Prostate gland (tissue), 2 donors: ENCODE measurements at regions not wholly inside any gene's neighbourhood (a gene's known extent, or its start where the extent isn't known, plus 50 kb on each side); places are given as distances from the start of the nearest gene placed in this dataset.

ENCODE experiments used
- DNase-seq: peaks from one replicate; pipeline ENCODE4 v3.0.0-alpha.2; 2019; ENCODE audit warnings: low spot score
- H3K27ac ChIP-seq, 2 donors: fragments of 200-600 bp; sonication (generic); 2 replicates each; pipeline ENCODE4 v1.5.1; 2017 to 2019
- H3K27me3 ChIP-seq: fragments of 200-600 bp; sonication (generic); replicated peaks from 2 replicates; pipeline ENCODE4 v1.5.1; 2019; ENCODE audit not compliant: insufficient read depth
- H3K36me3 ChIP-seq, 2 donors: fragments of 200-600 bp; sonication (generic); 1 replicate in 1 of 2; 2 replicates in 1 of 2; pipeline versions ENCODE4 v1.5.1 to v1.8.1; 2017 to 2019
- H3K4me1 ChIP-seq: fragments of 200-600 bp; sonication (generic); replicated peaks from 2 replicates; pipeline ENCODE4 v1.5.1; 2019
- H3K4me3 ChIP-seq, 2 donors: fragments of 200-600 bp; sonication (generic); 2 replicates each; pipeline ENCODE4 v1.5.1; 2017 to 2019
- H3K9me3 ChIP-seq: fragments of 200-600 bp; sonication (generic); 2 replicates; pipeline ENCODE4 v1.5.1; 2017
- POLR2A ChIP-seq: fragments of 450-650 bp; IDR thresholded peaks from one replicate; pipeline ENCODE4 v1.6.1; 2016; ENCODE audit warnings: antibody characterized with exemption, mild to moderate bottlenecking
- POLR2AphosphoS5 ChIP-seq: sonication (generic); formaldehyde crosslinking; IDR thresholded peaks from one replicate; pipeline ENCODE4 v1.6.1; 2017; ENCODE audit warnings: antibody characterized with exemption
- WGBS: methylation state at CpG from one replicate; pipeline ENCODE4 v1.1.5; 2018; 5-methylcytosine and 5-hydroxymethylcytosine counted together
- intact Hi-C: fragments of 100-400 bp; cut with DNase I; formaldehyde crosslinking; loops from one replicate; pipeline ENCODE4 v1.14.2; 2022
- TF ChIP-seq, protein P1 (sequence below), 4 experiments: fragments of 200-600 bp in 2 of 4; fragments of 450-650 bp in 2 of 4; sonication (generic) in 2 of 4; IDR thresholded peaks; 1 replicate in 3 of 4; 2 replicates in 1 of 4; pipeline ENCODE4 v1.5.1; 2016 to 2019; ENCODE audit warnings: antibody characterized with exemption in 4 of 4, mild to moderate bottlenecking in 2 of 4, moderate library complexity in 2 of 4

DNA sequence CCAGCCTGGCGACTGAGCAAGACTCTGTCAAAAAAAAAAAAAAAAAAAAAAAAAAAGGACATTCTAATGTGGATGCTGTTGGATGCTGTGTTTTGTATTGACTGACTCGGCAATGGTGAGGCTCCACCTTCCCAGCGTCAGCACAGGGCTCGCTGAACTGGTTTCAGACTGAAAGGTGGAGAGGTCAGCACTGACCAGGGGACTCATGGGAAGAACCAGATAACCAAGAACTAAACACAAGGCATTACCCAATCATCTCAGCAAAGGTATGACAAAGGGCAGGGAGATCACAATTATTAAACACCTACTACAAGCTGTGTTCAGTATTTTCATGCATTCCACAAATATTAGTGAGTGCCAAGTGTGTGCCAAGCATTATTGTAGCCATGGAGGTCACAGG, 103.2 kb downstream of the LRATD1 start:
- H3K9me3 ChIP-seq = no peaks in the 10 kb centered on the region
- H3K27ac ChIP-seq = no peak overlapping the region
- 82% methylated on average over 4 of the region's 4 CpGs for WGBS
- H3K36me3 ChIP-seq = no peaks in the 10 kb centered on the region
- no peaks in the 10 kb centered on the region for H3K27me3 ChIP-seq
- H3K4me1 ChIP-seq = no peaks in the 10 kb centered on the region
- no peak for DNase-seq
- no peak overlapping the region for H3K4me3 ChIP-seq
- intact Hi-C loops = no loop called here
- TF ChIP-seq POLR2A (no peak), POLR2AphosphoS5 (no peak)
- TF ChIP-seq, protein P1, sequence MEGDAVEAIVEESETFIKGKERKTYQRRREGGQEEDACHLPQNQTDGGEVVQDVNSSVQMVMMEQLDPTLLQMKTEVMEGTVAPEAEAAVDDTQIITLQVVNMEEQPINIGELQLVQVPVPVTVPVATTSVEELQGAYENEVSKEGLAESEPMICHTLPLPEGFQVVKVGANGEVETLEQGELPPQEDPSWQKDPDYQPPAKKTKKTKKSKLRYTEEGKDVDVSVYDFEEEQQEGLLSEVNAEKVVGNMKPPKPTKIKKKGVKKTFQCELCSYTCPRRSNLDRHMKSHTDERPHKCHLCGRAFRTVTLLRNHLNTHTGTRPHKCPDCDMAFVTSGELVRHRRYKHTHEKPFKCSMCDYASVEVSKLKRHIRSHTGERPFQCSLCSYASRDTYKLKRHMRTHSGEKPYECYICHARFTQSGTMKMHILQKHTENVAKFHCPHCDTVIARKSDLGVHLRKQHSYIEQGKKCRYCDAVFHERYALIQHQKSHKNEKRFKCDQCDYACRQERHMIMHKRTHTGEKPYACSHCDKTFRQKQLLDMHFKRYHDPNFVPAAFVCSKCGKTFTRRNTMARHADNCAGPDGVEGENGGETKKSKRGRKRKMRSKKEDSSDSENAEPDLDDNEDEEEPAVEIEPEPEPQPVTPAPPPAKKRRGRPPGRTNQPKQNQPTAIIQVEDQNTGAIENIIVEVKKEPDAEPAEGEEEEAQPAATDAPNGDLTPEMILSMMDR (IDR thresholded peaks at IDR 0.05) = no peak

- H3K4me3 ChIP-seq = no peak overlapping the region
- intact Hi-C loops = no loop called here
- H3K27ac ChIP-seq = no peak overlapping the region
- no peak for TF ChIP-seq POLR2A
- TF ChIP-seq, protein P1 (IDR thresholded peaks at IDR 0.05) = no peak
- TF ChIP-seq POLR2AphosphoS5 = no peak
- 46% methylated on average over 1 of the region's 1 CpG for WGBS
- no peaks in the 10 kb centered on the region for H3K36me3 ChIP-seq
- no peak for DNase-seq
- H3K27me3 ChIP-seq = no peaks in the 10 kb centered on the region
- no peaks in the 10 kb centered on the region for H3K9me3 ChIP-seq
- no peaks in the 10 kb centered on the region for H3K4me1 ChIP-seq
These were observed 104.7 kb downstream of the LRATD1 start for GRCh38 chr2:14737201-14737600.

GRCh38 chr2:14743861-14744260, 111.3 kb downstream of the LRATD1 start:
- intact Hi-C loops = no loop called here
- H3K4me1 ChIP-seq = no peaks in the 10 kb centered on the region
- 67% methylated on average over 1 of the region's 1 CpG for WGBS

GRCh38 chr2:14745288-14746076, 113.0 kb downstream of the LRATD1 start:
- Histone ChIP-seq H3K27me3 (no peaks in the 10 kb centered on the region), H3K36me3 (no peaks in the 10 kb centered on the region), H3K9me3 (no peaks in the 10 kb centered on the region), H3K27ac (no peak overlapping the region), H3K4me3 (no peak overlapping the region), H3K4me1 (no peaks in the 10 kb centered on the region)
- DNase-seq = no peak
- WGBS = 83% methylated on average over 9 of the region's 9 CpGs
- intact Hi-C loops = no loop called here
- no peak for TF ChIP-seq POLR2A
- TF ChIP-seq, protein P1 (IDR thresholded peaks at IDR 0.05) = no peak
- TF ChIP-seq POLR2AphosphoS5 = no peak

More at GRCh38 chr2:14743861-14744260, 111.3 kb downstream of the LRATD1 start:
- Histone ChIP-seq H3K9me3 (no peaks in the 10 kb centered on the region), H3K27ac (no peak overlapping the region), H3K4me3 (no peak overlapping the region), H3K27me3 (no peaks in the 10 kb centered on the region), H3K36me3 (no peaks in the 10 kb centered on the region)
- no peak for DNase-seq
- TF ChIP-seq POLR2AphosphoS5 (no peak), POLR2A (no peak)
- TF ChIP-seq, protein P1 (IDR thresholded peaks at IDR 0.05) = no peak

GRCh38 chr2:14746133-14746532, 113.6 kb downstream of the LRATD1 start:
- 95% methylated on average over 7 of the region's 7 CpGs for WGBS
- DNase-seq = no peak
- Histone ChIP-seq H3K4me3 (no peak overlapping the region), H3K27me3 (no peaks in the 10 kb centered on the region), H3K9me3 (no peaks in the 10 kb centered on the region), H3K27ac (no peak overlapping the region), H3K4me1 (no peaks in the 10 kb centered on the region), H3K36me3 (no peaks in the 10 kb centered on the region)
- intact Hi-C loops = no loop called here
- TF ChIP-seq POLR2AphosphoS5 (no peak), POLR2A (no peak)
- TF ChIP-seq, protein P1 (IDR thresholded peaks at IDR 0.05) = no peak
